Sigmoid colon (tissue), 6 donors: ENCODE measurements at regions not wholly inside any gene's neighbourhood (a gene's known extent, or its start where the extent isn't known, plus 50 kb on each side); places are given as distances from the start of the nearest gene placed in this dataset.

ENCODE experiments used
- DNase-seq: peaks from one replicate; pipeline ENCODE4 v3.0.0-alpha.2; 2019
- H3K27ac ChIP-seq, 4 donors: fragments of 200-600 bp; sonication (generic); one replicate each; pipeline ENCODE4 v1.5.1; 2016 to 2019; ENCODE audit warnings: mild to moderate bottlenecking in 1 of 4
- H3K27me3 ChIP-seq, 3 donors: fragments of 200-600 bp; sonication (generic); one replicate each; pipeline ENCODE4 v1.5.1; 2019; ENCODE audit warnings: mild to moderate bottlenecking in 1 of 3
- H3K36me3 ChIP-seq, 4 donors: fragments of 200-600 bp; sonication (generic); one replicate each; pipeline ENCODE4 v1.5.1; 2016 to 2019
- H3K4me1 ChIP-seq, 4 donors: fragments of 200-600 bp; sonication (generic); one replicate each; pipeline ENCODE4 v1.5.1; 2017 to 2019
- H3K4me3 ChIP-seq, 4 donors: fragments of 200-600 bp; sonication (generic); one replicate each; pipeline ENCODE4 v1.5.1; 2017 to 2019; ENCODE audit warnings: mild to moderate bottlenecking in 2 of 4, moderate library complexity in 1 of 4
- H3K9me3 ChIP-seq, 4 donors: fragments of 200-600 bp in 3 of 4; sonication (generic) in 3 of 4; one replicate each; pipeline versions ENCODE4 v1.5.1 to v1.6.1; 2013 to 2019
- CTCF ChIP-seq, 4 experiments: fragments of 450-650 bp in 3 of 4; fragments of 200-600 bp in 1 of 4; IDR thresholded peaks; one replicate each; pipeline ENCODE4 v1.5.1; 2016 to 2019; ENCODE audit warnings: antibody characterized with exemption in 4 of 4, mild to moderate bottlenecking in 3 of 4, moderate library complexity in 2 of 4
- EP300 ChIP-seq, 4 donors: sonication (generic); formaldehyde crosslinking; IDR thresholded peaks; one replicate each; pipeline ENCODE4 v1.6.1; 2017; ENCODE audit warnings: antibody characterized with exemption in 4 of 4
- POLR2A ChIP-seq, 2 donors: fragments of 450-650 bp; IDR thresholded peaks; one replicate each; pipeline ENCODE4 v1.6.1; 2016; ENCODE audit warnings: antibody characterized with exemption in 2 of 2, mild to moderate bottlenecking in 2 of 2, moderate library complexity in 2 of 2
- POLR2AphosphoS5 ChIP-seq, 4 donors: sonication (generic); formaldehyde crosslinking; IDR thresholded peaks; one replicate each; pipeline ENCODE4 v1.6.1; 2017; ENCODE audit warnings: antibody characterized with exemption in 4 of 4
- WGBS, 2 donors: extraction: QIAGEN DNeasy Blood & Tissue Kit; methylation state at CpG; one replicate each; pipeline ENCODE4 v1.1.7; 2013; 5-methylcytosine and 5-hydroxymethylcytosine counted together
- intact Hi-C: fragments of 100-400 bp; cut with DNase I; formaldehyde crosslinking; loops from one replicate; pipeline ENCODE4 v1.15.1; 2023
- donor health status: healthy with polysubstance abuse.
- donor health status: healthy.

GRCh38 chr12:127857661-127858060, 409.3 kb upstream of the TMEM132C start:
- DNase-seq, result no peak
- WGBS, 2 donors, result 70 to 82% methylated on average over 5 of the region's 5 CpGs
- intact Hi-C loops, result no loop called here
- no peaks in the 10 kb centered on the region for H3K27me3 ChIP-seq
- no peak for TF ChIP-seq POLR2AphosphoS5 (IDR thresholded peaks at IDR 0.05)
- TF ChIP-seq EP300 (IDR thresholded peaks at IDR 0.05), result no peak
- TF ChIP-seq POLR2A (IDR thresholded peaks at IDR 0.05), result no peak
- TF ChIP-seq CTCF (IDR thresholded peaks at IDR 0.05), result no peak
- H3K9me3 ChIP-seq, result no peaks in the 10 kb centered on the region
- H3K4me1 ChIP-seq, result no peaks in the 10 kb centered on the region
- no peak overlapping the region for H3K27ac ChIP-seq
- H3K4me3 ChIP-seq, result no peak overlapping the region
- H3K36me3 ChIP-seq, result no peaks in the 10 kb centered on the region

GRCh38 chr12:127860536-127860935, 406.4 kb upstream of the TMEM132C start:
- intact Hi-C loops, result no loop called here
- WGBS, 2 donors, result 86 to 88% methylated on average over 6 of the region's 6 CpGs
- Histone ChIP-seq H3K9me3 (peaks cover 0 to 3% (median 0%) of the 10 kb centered on the region in 4 donors), H3K27me3 (no peaks in the 10 kb centered on the region), H3K4me1 (no peaks in the 10 kb centered on the region), H3K4me3 (no peak overlapping the region), H3K36me3 (no peaks in the 10 kb centered on the region), H3K27ac (no peak overlapping the region)
- no peak for DNase-seq
- TF ChIP-seq EP300 (IDR thresholded peaks at IDR 0.05), result no peak
- TF ChIP-seq POLR2AphosphoS5 (IDR thresholded peaks at IDR 0.05), result no peak
- no peak for TF ChIP-seq POLR2A (IDR thresholded peaks at IDR 0.05)
- no peak for TF ChIP-seq CTCF (IDR thresholded peaks at IDR 0.05)

GRCh38 chr12:127861406-127861805, 405.6 kb upstream of the TMEM132C start:
- no peak overlapping the region for H3K27ac ChIP-seq
- TF ChIP-seq CTCF (IDR thresholded peaks at IDR 0.05), result no peak
- no peaks in the 10 kb centered on the region for H3K4me1 ChIP-seq
- H3K4me3 ChIP-seq, result no peak overlapping the region
- no peaks in the 10 kb centered on the region for H3K27me3 ChIP-seq
- DNase-seq, result no peak
- intact Hi-C loops, result no loop called here
- peaks cover 0 to 5% (median 2%) of the 10 kb centered on the region in 4 donors for H3K9me3 ChIP-seq
- no peaks in the 10 kb centered on the region for H3K36me3 ChIP-seq
- WGBS, 2 donors, result 83% methylated on average over 3 of the region's 3 CpGs

GRCh38 chr12:127873306-127873705, 393.7 kb upstream of the TMEM132C start:
- TF ChIP-seq POLR2AphosphoS5 (IDR thresholded peaks at IDR 0.05) (no peak), EP300 (IDR thresholded peaks at IDR 0.05) (no peak), POLR2A (IDR thresholded peaks at IDR 0.05) (no peak), CTCF (IDR thresholded peaks at IDR 0.05) (no peak)
- no peak for DNase-seq
- H3K9me3 ChIP-seq, result no peaks in the 10 kb centered on the region
- whole genome bisulfite sequencing, 2 donors, result 84 to 96% methylated on average over 2 of the region's 2 CpGs
- no peak overlapping the region for H3K27ac ChIP-seq
- H3K27me3 ChIP-seq, result no peaks in the 10 kb centered on the region
- H3K4me1 ChIP-seq, result no peaks in the 10 kb centered on the region
- no peaks in the 10 kb centered on the region for H3K36me3 ChIP-seq
- intact Hi-C loops, result no loop called here
- no peak overlapping the region for H3K4me3 ChIP-seq

- no peaks in the 10 kb centered on the region for H3K4me1 ChIP-seq
- no peaks in the 10 kb centered on the region for H3K36me3 ChIP-seq
- TF ChIP-seq CTCF (IDR thresholded peaks at IDR 0.05), result no peak
- TF ChIP-seq POLR2A (IDR thresholded peaks at IDR 0.05), result no peak
- no peak for TF ChIP-seq POLR2AphosphoS5 (IDR thresholded peaks at IDR 0.05)
- no peak for TF ChIP-seq EP300 (IDR thresholded peaks at IDR 0.05)
- intact Hi-C loops, result no loop called here
- no peak for DNase-seq
- 83 to 90% methylated on average over 3 of the region's 3 CpGs for WGBS, 2 donors
- no peaks in the 10 kb centered on the region for H3K9me3 ChIP-seq
- H3K27ac ChIP-seq, result no peak overlapping the region
- H3K27me3 ChIP-seq, result no peaks in the 10 kb centered on the region
- no peak overlapping the region for H3K4me3 ChIP-seq
Measured at GRCh38 chr12:127881371-127882140, 385.4 kb upstream of the TMEM132C start.
